ENCODE measurements at regions not wholly inside any gene's neighbourhood (a gene's known extent, or its start where the extent isn't known, plus 50 kb on each side); places are given as distances from the start of the nearest gene placed in this dataset.
A peak's percentile ranks its signal among the peaks of the same experiment; 100 is the strongest.

GRCh38 chr9:13383216-13383615 is 103.7 kb upstream of the MPDZ start:
- DNase-seq, result no peak
- Histone ChIP-seq H3K27me3 (no peaks in the 10 kb centered on the region), H3K27ac (peak overlapping the region; percentile 1 to 22), H3K4me3 (no peak overlapping the region), H3K9me3 (peaks cover 0 to 10% of the 10 kb centered on the region in 2 donors), H3K4me1 (peaks cover 0 to 6% of the 10 kb centered on the region in 2 donors), H3K36me3 (no peaks in the 10 kb centered on the region)
- TF ChIP-seq POLR2A (IDR thresholded peaks at IDR 0.05) (no peak), CTCF (IDR thresholded peaks at IDR 0.05) (no peak)
- intact Hi-C loops (cut with DNase I; ENCODE audit: low total_unique reads), result no loop called here

- intact Hi-C loops (cut with DNase I; ENCODE audit: low total_unique reads), result no loop called here
- no peak overlapping the region for H3K4me3 ChIP-seq
- H3K36me3 ChIP-seq, result no peaks in the 10 kb centered on the region
- H3K9me3 ChIP-seq, result peaks cover 0 to 10% of the 10 kb centered on the region in 2 donors
- TF ChIP-seq POLR2A (IDR thresholded peaks at IDR 0.05) (no peak), CTCF (IDR thresholded peaks at IDR 0.05) (no peak)
- no peaks in the 10 kb centered on the region for H3K27me3 ChIP-seq
- DNase-seq, result no peak
- peaks cover 0 to 6% of the 10 kb centered on the region in 2 donors for H3K4me1 ChIP-seq
- peak overlapping the region; percentile 1 to 22 for H3K27ac ChIP-seq
Observed at GRCh38 chr9:13382595-13382994, 103.1 kb upstream of the MPDZ start.

- no peak overlapping the region for H3K27ac ChIP-seq
- H3K4me1 ChIP-seq, result peaks cover 0 to 6% of the 10 kb centered on the region in 2 donors
- DNase-seq, result no peak
- H3K9me3 ChIP-seq, result peaks cover 0 to 10% of the 10 kb centered on the region in 2 donors
- no peaks in the 10 kb centered on the region for H3K36me3 ChIP-seq
- no peaks in the 10 kb centered on the region for H3K27me3 ChIP-seq
- intact Hi-C loops (cut with DNase I; ENCODE audit: low total_unique reads), result no loop called here
- no peak overlapping the region for H3K4me3 ChIP-seq
- TF ChIP-seq POLR2A (IDR thresholded peaks at IDR 0.05), result no peak
- TF ChIP-seq CTCF (IDR thresholded peaks at IDR 0.05), result no peak
Observed at GRCh38 chr9:13380903-13381302, 101.4 kb upstream of the MPDZ start.

GRCh38 chr9:13378154-13378553 is 98.7 kb upstream of the MPDZ start:
- Histone ChIP-seq H3K36me3 (no peaks in the 10 kb centered on the region), H3K9me3 (no peaks in the 10 kb centered on the region), H3K4me1 (peaks cover 0 to 6% of the 10 kb centered on the region in 2 donors), H3K27ac (peak overlapping the region in 1 of 2 donors; percentile 64), H3K27me3 (no peaks in the 10 kb centered on the region), H3K4me3 (no peak overlapping the region)
- intact Hi-C loops (cut with DNase I; ENCODE audit: low total_unique reads), result no loop called here
- TF ChIP-seq CTCF (IDR thresholded peaks at IDR 0.05), result no peak
- TF ChIP-seq POLR2A (IDR thresholded peaks at IDR 0.05), result no peak
- no peak for DNase-seq

- no peak overlapping the region for H3K4me3 ChIP-seq
- intact Hi-C loops (cut with DNase I; ENCODE audit: low total_unique reads), result no loop called here
- peak overlapping the region; percentile 25 to 64 for H3K27ac ChIP-seq
- H3K4me1 ChIP-seq, result peaks cover 0 to 6% of the 10 kb centered on the region in 2 donors
- H3K27me3 ChIP-seq, result no peaks in the 10 kb centered on the region
- DNase-seq, result no peak
- H3K9me3 ChIP-seq, result no peaks in the 10 kb centered on the region
- H3K36me3 ChIP-seq, result no peaks in the 10 kb centered on the region
- TF ChIP-seq POLR2A (IDR thresholded peaks at IDR 0.05) (no peak), CTCF (IDR thresholded peaks at IDR 0.05) (no peak)
Observed at GRCh38 chr9:13377171-13377925, 97.9 kb upstream of the MPDZ start.

Measured in uterus (tissue), 3 donors.